ENCODE measurements at regions not wholly inside any gene's neighbourhood (a gene's known extent, or its start where the extent isn't known, plus 50 kb on each side); places are given as distances from the start of the nearest gene placed in this dataset.

DNA sequence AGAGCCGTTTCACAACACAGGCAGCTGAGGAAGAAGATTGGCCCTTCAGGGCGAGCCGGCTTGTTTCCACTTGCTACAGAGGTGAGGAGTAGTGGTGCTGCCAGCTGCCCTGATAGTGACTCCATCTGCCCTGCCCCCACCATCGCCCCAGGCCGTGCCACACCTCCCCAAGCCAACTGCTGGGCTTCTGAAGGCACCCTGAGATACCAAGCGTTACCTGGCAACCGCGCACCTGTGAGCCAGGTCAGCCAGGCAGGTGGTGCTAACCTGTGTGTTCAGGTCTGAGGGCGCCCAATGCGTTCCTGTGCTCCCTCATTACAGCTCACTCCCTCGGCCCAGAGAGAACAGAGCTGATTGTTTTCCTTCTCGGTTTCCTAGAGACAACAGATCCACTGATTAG lies 299.1 kb upstream of the ID4 start:
- TF ChIP-seq, protein P1, sequence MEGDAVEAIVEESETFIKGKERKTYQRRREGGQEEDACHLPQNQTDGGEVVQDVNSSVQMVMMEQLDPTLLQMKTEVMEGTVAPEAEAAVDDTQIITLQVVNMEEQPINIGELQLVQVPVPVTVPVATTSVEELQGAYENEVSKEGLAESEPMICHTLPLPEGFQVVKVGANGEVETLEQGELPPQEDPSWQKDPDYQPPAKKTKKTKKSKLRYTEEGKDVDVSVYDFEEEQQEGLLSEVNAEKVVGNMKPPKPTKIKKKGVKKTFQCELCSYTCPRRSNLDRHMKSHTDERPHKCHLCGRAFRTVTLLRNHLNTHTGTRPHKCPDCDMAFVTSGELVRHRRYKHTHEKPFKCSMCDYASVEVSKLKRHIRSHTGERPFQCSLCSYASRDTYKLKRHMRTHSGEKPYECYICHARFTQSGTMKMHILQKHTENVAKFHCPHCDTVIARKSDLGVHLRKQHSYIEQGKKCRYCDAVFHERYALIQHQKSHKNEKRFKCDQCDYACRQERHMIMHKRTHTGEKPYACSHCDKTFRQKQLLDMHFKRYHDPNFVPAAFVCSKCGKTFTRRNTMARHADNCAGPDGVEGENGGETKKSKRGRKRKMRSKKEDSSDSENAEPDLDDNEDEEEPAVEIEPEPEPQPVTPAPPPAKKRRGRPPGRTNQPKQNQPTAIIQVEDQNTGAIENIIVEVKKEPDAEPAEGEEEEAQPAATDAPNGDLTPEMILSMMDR (IDR thresholded peaks at IDR 0.05; ENCODE audit: poor library complexity, severe bottlenecking) = no peak
- H3K27me3 ChIP-seq (ENCODE audit: insufficient read depth, poor library complexity, severe bottlenecking) = no peaks in the 10 kb centered on the region
- peak; percentile 91 for DNase-seq (ENCODE audit: low spot score)
- ATAC-seq (ENCODE audit: low read depth) = peak; percentile 91
- peaks cover 9% of the 10 kb centered on the region for H3K4me1 ChIP-seq (ENCODE audit: insufficient read depth, poor library complexity, severe bottlenecking)
- H3K4me3 ChIP-seq (ENCODE audit: severe bottlenecking) = no peak overlapping the region
- no peaks in the 10 kb centered on the region for H3K36me3 ChIP-seq (ENCODE audit: low read depth)
- H3K9me3 ChIP-seq (ENCODE audit: severe bottlenecking) = no peaks in the 10 kb centered on the region
- no peak overlapping the region for H3K27ac ChIP-seq (ENCODE audit: poor library complexity, severe bottlenecking)

DNA sequence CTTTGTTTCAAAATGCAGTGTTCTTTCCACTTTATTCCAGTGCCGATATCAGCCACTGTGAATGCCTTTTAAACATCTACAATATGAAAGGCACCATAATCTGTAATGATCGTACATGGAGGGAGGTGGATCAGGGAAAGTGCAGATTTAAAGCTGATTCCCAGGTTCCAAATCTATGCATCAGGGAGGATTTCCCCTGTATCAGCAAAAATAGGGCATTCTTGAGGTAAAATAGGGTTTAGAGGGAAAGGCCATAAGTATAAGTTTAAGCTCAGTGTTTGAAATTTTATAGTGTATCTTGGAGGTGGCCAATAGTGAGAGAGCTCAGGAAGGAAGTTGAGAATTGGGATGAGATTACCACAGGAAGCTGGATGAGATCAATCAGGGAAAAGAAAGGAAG lies 289.7 kb upstream of the ID4 start:
- TF ChIP-seq, protein P1 (IDR thresholded peaks at IDR 0.05; ENCODE audit: poor library complexity, severe bottlenecking) = no peak
- H3K36me3 ChIP-seq (ENCODE audit: low read depth) = no peaks in the 10 kb centered on the region
- H3K27ac ChIP-seq (ENCODE audit: poor library complexity, severe bottlenecking) = no peak overlapping the region
- H3K27me3 ChIP-seq (ENCODE audit: insufficient read depth, poor library complexity, severe bottlenecking) = no peaks in the 10 kb centered on the region
- H3K4me3 ChIP-seq (ENCODE audit: severe bottlenecking) = no peak overlapping the region
- H3K4me1 ChIP-seq (ENCODE audit: insufficient read depth, poor library complexity, severe bottlenecking) = no peaks in the 10 kb centered on the region
- ATAC-seq (ENCODE audit: low read depth) = no peak
- no peaks in the 10 kb centered on the region for H3K9me3 ChIP-seq (ENCODE audit: severe bottlenecking)
- DNase-seq (ENCODE audit: low spot score) = no peak

DNA sequence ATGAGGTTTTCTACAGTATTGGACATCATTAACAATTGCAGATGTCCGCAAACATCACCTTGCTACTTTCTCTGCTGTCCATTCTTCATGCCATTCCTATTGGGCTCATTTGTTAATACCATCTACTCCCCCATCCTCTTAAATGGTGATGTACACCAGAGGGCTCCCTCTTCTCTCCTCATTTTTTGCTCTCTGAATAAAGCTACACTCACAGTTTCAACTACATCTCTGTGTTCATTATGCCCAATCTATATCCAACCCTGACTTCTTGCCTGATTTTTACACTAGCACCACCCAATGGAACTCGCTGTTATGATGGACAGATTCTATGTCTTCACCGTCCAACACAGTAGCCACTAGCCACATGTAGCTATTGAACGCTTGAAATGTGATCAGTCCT lies 288.1 kb upstream of the ID4 start:
- no peaks in the 10 kb centered on the region for H3K4me1 ChIP-seq (ENCODE audit: insufficient read depth, poor library complexity, severe bottlenecking)
- H3K27me3 ChIP-seq (ENCODE audit: insufficient read depth, poor library complexity, severe bottlenecking) = no peaks in the 10 kb centered on the region
- no peaks in the 10 kb centered on the region for H3K36me3 ChIP-seq (ENCODE audit: low read depth)
- TF ChIP-seq, protein P1 (IDR thresholded peaks at IDR 0.05; ENCODE audit: poor library complexity, severe bottlenecking) = no peak
- H3K4me3 ChIP-seq (ENCODE audit: severe bottlenecking) = no peak overlapping the region
- no peak overlapping the region for H3K27ac ChIP-seq (ENCODE audit: poor library complexity, severe bottlenecking)
- ATAC-seq (ENCODE audit: low read depth) (no peak), DNase-seq (ENCODE audit: low spot score) (no peak)
- H3K9me3 ChIP-seq (ENCODE audit: severe bottlenecking) = peaks cover 3% of the 10 kb centered on the region

DNA sequence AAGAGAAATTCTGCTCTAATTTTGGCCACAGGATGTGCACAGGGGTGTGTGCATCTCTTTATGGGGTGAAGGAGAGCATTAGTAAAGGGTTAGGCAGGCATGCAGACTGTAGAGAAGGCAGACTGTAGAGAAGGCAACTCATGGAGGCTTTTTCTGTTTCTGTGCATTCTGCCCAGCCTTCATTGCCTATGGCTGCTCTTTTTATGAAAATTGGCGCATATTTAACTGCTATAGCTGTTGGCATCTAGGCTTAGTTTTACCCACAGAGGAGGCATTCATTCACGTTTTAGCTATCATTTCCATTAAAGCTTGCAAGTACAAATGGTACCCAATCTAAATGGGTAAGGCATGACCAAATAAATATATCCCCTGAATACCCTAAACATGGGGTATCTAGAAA lies 286.8 kb upstream of the ID4 start:
- H3K4me1 ChIP-seq (ENCODE audit: insufficient read depth, poor library complexity, severe bottlenecking) = no peaks in the 10 kb centered on the region
- no peaks in the 10 kb centered on the region for H3K36me3 ChIP-seq (ENCODE audit: low read depth)
- peaks cover 3% of the 10 kb centered on the region for H3K9me3 ChIP-seq (ENCODE audit: severe bottlenecking)
- no peak for DNase-seq (ENCODE audit: low spot score)
- TF ChIP-seq, protein P1 (IDR thresholded peaks at IDR 0.05; ENCODE audit: poor library complexity, severe bottlenecking) = no peak
- H3K4me3 ChIP-seq (ENCODE audit: severe bottlenecking) = no peak overlapping the region
- H3K27me3 ChIP-seq (ENCODE audit: insufficient read depth, poor library complexity, severe bottlenecking) = no peaks in the 10 kb centered on the region
- no peak for ATAC-seq (ENCODE audit: low read depth)
- H3K27ac ChIP-seq (ENCODE audit: poor library complexity, severe bottlenecking) = no peak overlapping the region

DNA sequence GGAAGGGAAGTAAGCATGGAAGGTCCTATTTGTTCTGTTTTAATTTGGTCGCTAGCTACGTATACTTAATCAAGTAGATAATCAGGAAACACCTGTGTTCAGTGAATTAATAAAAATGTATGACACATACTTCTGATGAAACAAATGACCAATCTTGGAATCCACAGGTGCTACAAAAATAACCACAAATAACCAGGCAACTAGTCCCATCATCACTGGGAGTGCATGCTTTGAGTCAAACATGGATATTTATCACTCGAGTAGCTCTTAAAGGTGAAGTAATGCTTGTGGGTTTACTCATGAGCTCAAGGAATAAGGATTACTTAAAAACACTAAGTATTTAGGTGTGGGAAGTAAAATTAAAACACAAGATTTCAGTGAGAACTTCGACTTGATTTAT lies 285.6 kb upstream of the ID4 start:
- TF ChIP-seq, protein P1 (IDR thresholded peaks at IDR 0.05; ENCODE audit: poor library complexity, severe bottlenecking) = no peak
- Histone ChIP-seq H3K9me3 (ENCODE audit: severe bottlenecking) (peaks cover 3% of the 10 kb centered on the region), H3K4me1 (ENCODE audit: insufficient read depth, poor library complexity, severe bottlenecking) (no peaks in the 10 kb centered on the region), H3K36me3 (ENCODE audit: low read depth) (no peaks in the 10 kb centered on the region), H3K4me3 (ENCODE audit: severe bottlenecking) (no peak overlapping the region), H3K27me3 (ENCODE audit: insufficient read depth, poor library complexity, severe bottlenecking) (no peaks in the 10 kb centered on the region), H3K27ac (ENCODE audit: poor library complexity, severe bottlenecking) (no peak overlapping the region)
- DNase-seq (ENCODE audit: low spot score) = no peak
- ATAC-seq (ENCODE audit: low read depth) = no peak

All from RWPE2 (cell line).